ENCODE measurements at regions not wholly inside any gene's neighbourhood (a gene's known extent, or its start where the extent isn't known, plus 50 kb on each side); places are given as distances from the start of the nearest gene placed in this dataset.

- no peak for DNase-seq
Measured at GRCh38 chr1:244271004-244271403, 180.7 kb downstream of the ADSS2 start.

GRCh38 chr1:244271691-244272308 lies 179.9 kb downstream of the ADSS2 start:
- peak; percentile 32 for DNase-seq

GRCh38 chr1:244272471-244273261 lies 179.0 kb downstream of the ADSS2 start:
- DNase-seq = peak; percentile 86

GRCh38 chr1:244273262-244273844 lies 178.4 kb downstream of the ADSS2 start:
- no peak for DNase-seq

- DNase-seq = peak; percentile 98
Measured at GRCh38 chr1:244273845-244274619, 177.7 kb downstream of the ADSS2 start.

GRCh38 chr1:244276646-244277045 lies 175.1 kb downstream of the ADSS2 start:
- DNase-seq = no peak

- DNase-seq = no peak
Measured at GRCh38 chr1:244280201-244280600, 171.5 kb downstream of the ADSS2 start.

GRCh38 chr1:244280859-244281258 lies 170.8 kb downstream of the ADSS2 start:
- DNase-seq = no peak

- DNase-seq = no peak
Measured at GRCh38 chr1:244283772-244284171, 167.9 kb downstream of the ADSS2 start.

- no peak for DNase-seq
Measured at GRCh38 chr1:244284641-244285156, 167.0 kb downstream of the ADSS2 start.

- no peak for DNase-seq
Measured at GRCh38 chr1:244286341-244286740, 165.4 kb downstream of the ADSS2 start.

- no peak for DNase-seq
Measured at GRCh38 chr1:244287726-244288125, 164.0 kb downstream of the ADSS2 start.

- no peak for DNase-seq
Measured at GRCh38 chr1:244288663-244289062, 163.0 kb downstream of the ADSS2 start.

GRCh38 chr1:244289991-244290785 lies 161.5 kb downstream of the ADSS2 start:
- DNase-seq = no peak

- DNase-seq = no peak
Measured at GRCh38 chr1:244291236-244292201, 160.2 kb downstream of the ADSS2 start.

GRCh38 chr1:244294599-244295224 lies 157.0 kb downstream of the ADSS2 start:
- DNase-seq = no peak

GRCh38 chr1:244296003-244296402 lies 155.7 kb downstream of the ADSS2 start:
- DNase-seq = no peak

- no peak for DNase-seq
Measured at GRCh38 chr1:244296447-244296846, 155.3 kb downstream of the ADSS2 start.

GRCh38 chr1:244297087-244297486 lies 154.6 kb downstream of the ADSS2 start:
- DNase-seq = no peak

GRCh38 chr1:244297616-244298015 lies 154.1 kb downstream of the ADSS2 start:
- DNase-seq = no peak

Data from fibroblast of skin of scalp (primary cell).